ENCODE measurements at regions not wholly inside any gene's neighbourhood (a gene's known extent, or its start where the extent isn't known, plus 50 kb on each side); places are given as distances from the start of the nearest gene placed in this dataset.

GRCh38 chr9:96038271-96038670, 162.8 kb downstream of the ERCC6L2 start:
- intact Hi-C loops (cut with DNase I; ENCODE audit: low total_unique reads), result no loop called here
- Histone ChIP-seq H3K27ac (no peak overlapping the region), H3K9me3 (no peaks in the 10 kb centered on the region), H3K4me3 (no peak overlapping the region), H3K36me3 (no peaks in the 10 kb centered on the region), H3K4me1 (peaks cover 10 to 11% (median 11%) of the 10 kb centered on the region in 4 donors), H3K27me3 (no peaks in the 10 kb centered on the region)
- TF ChIP-seq POLR2AphosphoS5 (IDR thresholded peaks at IDR 0.05), result no peak
- no peak for TF ChIP-seq CTCF (IDR thresholded peaks at IDR 0.05)
- TF ChIP-seq POLR2A (IDR thresholded peaks at IDR 0.05), result no peak
- no peak for TF ChIP-seq EP300 (IDR thresholded peaks at IDR 0.05; ENCODE audit: low read depth)
- in situ Hi-C loops (cut with MboI; ENCODE audit: low pct_ligation_motif_present in 1 of 4, low pct_unique_long_range_greater_than_20kb in 1 of 4, low sequenced_read_pairs in 3 of 4), result no loop called here
- no peak for DNase-seq
- 83 to 94% methylated on average over 3 to 7 of the region's 7 CpGs for WGBS, 2 donors (ENCODE audit: low coverage in 1 of 2)

- 82 to 86% methylated on average over 2 to 5 of the region's 5 CpGs for WGBS, 2 donors (ENCODE audit: low coverage in 1 of 2)
- Histone ChIP-seq H3K4me1 (peaks cover 0 to 13% (median 6%) of the 10 kb centered on the region in 4 donors), H3K4me3 (no peak overlapping the region), H3K27me3 (no peaks in the 10 kb centered on the region), H3K9me3 (no peaks in the 10 kb centered on the region), H3K27ac (no peak overlapping the region), H3K36me3 (no peaks in the 10 kb centered on the region)
- intact Hi-C loops (cut with DNase I; ENCODE audit: low total_unique reads), result no loop called here
- TF ChIP-seq POLR2AphosphoS5 (IDR thresholded peaks at IDR 0.05) (no peak), CTCF (IDR thresholded peaks at IDR 0.05) (no peak), POLR2A (IDR thresholded peaks at IDR 0.05) (no peak), EP300 (IDR thresholded peaks at IDR 0.05; ENCODE audit: low read depth) (no peak)
- in situ Hi-C loops (cut with MboI; ENCODE audit: low pct_ligation_motif_present in 1 of 4, low pct_unique_long_range_greater_than_20kb in 1 of 4, low sequenced_read_pairs in 3 of 4), result no loop called here
- no peak for DNase-seq
These were observed 159.1 kb downstream of the ERCC6L2 start for GRCh38 chr9:96034553-96035122.

GRCh38 chr9:96033896-96034295, 158.4 kb downstream of the ERCC6L2 start:
- intact Hi-C loops (cut with DNase I; ENCODE audit: low total_unique reads), result no loop called here
- in situ Hi-C loops (cut with MboI; ENCODE audit: low pct_ligation_motif_present in 1 of 4, low pct_unique_long_range_greater_than_20kb in 1 of 4, low sequenced_read_pairs in 3 of 4), result no loop called here
- H3K27me3 ChIP-seq, result no peaks in the 10 kb centered on the region
- peaks cover 0 to 13% (median 6%) of the 10 kb centered on the region in 4 donors for H3K4me1 ChIP-seq
- TF ChIP-seq CTCF (IDR thresholded peaks at IDR 0.05) (no peak), POLR2AphosphoS5 (IDR thresholded peaks at IDR 0.05) (no peak), EP300 (IDR thresholded peaks at IDR 0.05; ENCODE audit: low read depth) (no peak), POLR2A (IDR thresholded peaks at IDR 0.05) (no peak)
- WGBS, 2 donors (ENCODE audit: low coverage in 1 of 2), result 91% methylated on average over 10 of the region's 10 CpGs; no CpG with 5 or more reads in 1 of the 2 donors
- no peak overlapping the region for H3K4me3 ChIP-seq
- no peak overlapping the region for H3K27ac ChIP-seq
- no peaks in the 10 kb centered on the region for H3K9me3 ChIP-seq
- no peaks in the 10 kb centered on the region for H3K36me3 ChIP-seq
- DNase-seq, result no peak

- in situ Hi-C loops (cut with MboI; ENCODE audit: low pct_ligation_motif_present in 1 of 4, low pct_unique_long_range_greater_than_20kb in 1 of 4, low sequenced_read_pairs in 3 of 4) (no loop called here), intact Hi-C loops (cut with DNase I; ENCODE audit: low total_unique reads) (no loop called here)
- TF ChIP-seq EP300 (IDR thresholded peaks at IDR 0.05; ENCODE audit: low read depth) (no peak), POLR2AphosphoS5 (IDR thresholded peaks at IDR 0.05) (no peak), POLR2A (IDR thresholded peaks at IDR 0.05) (no peak), CTCF (IDR thresholded peaks at IDR 0.05) (no peak)
- Histone ChIP-seq H3K36me3 (no peaks in the 10 kb centered on the region), H3K9me3 (no peaks in the 10 kb centered on the region), H3K27me3 (peaks cover 17% of the 10 kb centered on the region), H3K27ac (peak overlapping the region; percentile 39 to 56 (median 50)), H3K4me3 (no peak overlapping the region), H3K4me1 (peaks cover 5 to 21% (median 11%) of the 10 kb centered on the region in 4 donors)
- no peak for DNase-seq
- WGBS, 2 donors (ENCODE audit: low coverage in 1 of 2), result 89 to 100% methylated on average over 5 to 15 of the region's 15 CpGs
These were observed 156.5 kb downstream of the ERCC6L2 start for GRCh38 chr9:96031916-96032534.
